HepG2 (cell line): ENCODE measurements at regions not wholly inside any gene's neighbourhood (a gene's known extent, or its start where the extent isn't known, plus 50 kb on each side); places are given as distances from the start of the nearest gene placed in this dataset.

Source experiments
- FOXA3 ChIP-seq: IDR thresholded peaks from 2 replicates; pipeline ENCODE4 v1.6.1; 2016; ENCODE audit warnings: missing genetic modification reagents, missing compliant biosample characterization
- MXD4 ChIP-seq: IDR thresholded peaks from 2 replicates; pipeline ENCODE4 v1.6.1; 2016; ENCODE audit warnings: mild to moderate bottlenecking, missing biosample characterization, missing genetic modification reagents
- NKX3-1 ChIP-seq: sonication (generic); formaldehyde crosslinking; IDR thresholded peaks from 2 replicates; pipeline ENCODE4 v1.5.0; 2020; ENCODE audit warnings: missing genetic modification reagents
- TEAD2 ChIP-seq: sonication (generic); formaldehyde crosslinking; IDR thresholded peaks from 2 replicates; pipeline ENCODE4 v1.9.0; 2021; ENCODE audit warnings: missing genetic modification reagents
- TF ChIP-seq, protein P1 (sequence below): sonication (generic); formaldehyde crosslinking; IDR thresholded peaks from 2 replicates; pipeline ENCODE4 v1.8.0; 2022; ENCODE audit warnings: mild to moderate bottlenecking, missing genetic modification reagents, borderline replicate concordance

DNA sequence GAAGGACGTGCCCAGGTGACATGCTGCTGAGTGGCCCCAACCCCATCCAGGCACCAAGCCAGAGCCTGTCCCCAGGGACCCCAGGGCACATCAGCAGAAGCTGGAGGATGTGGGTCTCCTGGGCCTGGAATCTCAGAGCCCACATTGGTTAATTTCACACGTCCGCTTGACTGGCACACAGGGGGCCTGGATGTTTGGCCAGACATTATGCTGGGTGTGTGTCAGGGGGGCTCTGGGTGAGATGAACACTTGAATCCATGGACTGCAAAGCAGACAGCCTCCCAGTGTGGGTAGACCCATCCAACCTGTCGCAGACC is 79.1 kb upstream of the RET start:
- TF ChIP-seq FOXA3 (CRISPR knock-in tag) = no peak
- TF ChIP-seq, protein P1, sequence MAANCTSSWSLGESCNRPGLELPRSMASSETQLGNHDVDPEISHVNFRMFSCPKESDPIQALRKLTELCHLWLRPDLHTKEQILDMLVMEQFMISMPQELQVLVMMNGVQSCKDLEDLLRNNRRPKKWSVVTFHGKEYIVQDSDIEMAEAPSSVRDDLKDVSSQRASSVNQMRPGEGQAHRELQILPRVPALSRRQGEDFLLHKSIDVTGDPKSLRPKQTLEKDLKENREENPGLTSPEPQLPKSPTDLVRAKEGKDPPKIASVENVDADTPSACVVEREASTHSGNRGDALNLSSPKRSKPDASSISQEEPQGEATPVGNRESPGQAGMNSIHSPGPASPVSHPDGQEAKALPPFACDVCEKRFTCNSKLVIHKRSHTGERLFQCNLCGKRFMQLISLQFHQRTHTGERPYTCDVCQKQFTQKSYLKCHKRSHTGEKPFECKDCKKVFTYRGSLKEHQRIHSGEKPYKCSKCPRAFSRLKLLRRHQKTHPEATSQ (CRISPR knock-in tag) = no peak
- no peak for TF ChIP-seq TEAD2 (CRISPR knock-in tag)
- no peak for TF ChIP-seq MXD4 (CRISPR knock-in tag)
- TF ChIP-seq NKX3-1 (CRISPR knock-in tag) = no peak
